Uterus (tissue), 2 donors: ENCODE measurements at regions not wholly inside any gene's neighbourhood (a gene's known extent, or its start where the extent isn't known, plus 50 kb on each side); places are given as distances from the start of the nearest gene placed in this dataset.

Source experiments
- CTCF ChIP-seq, 4 experiments: fragments of 200-600 bp in 2 of 4; fragments of 450-650 bp in 2 of 4; sonication (generic) in 2 of 4; IDR thresholded peaks; one replicate each; pipeline ENCODE4 v1.5.1; 2016 to 2019; ENCODE audit warnings: antibody characterized with exemption in 4 of 4, mild to moderate bottlenecking in 2 of 4, moderate library complexity in 1 of 4
- POLR2A ChIP-seq, 2 donors: fragments of 450-650 bp; IDR thresholded peaks; one replicate each; pipeline ENCODE4 v1.6.1; 2016; ENCODE audit warnings: antibody characterized with exemption in 2 of 2, mild to moderate bottlenecking in 1 of 2, moderate library complexity in 1 of 2

GRCh38 chr14:22411398-22412055 is 177.5 kb downstream of the DAD1 start:
- TF ChIP-seq CTCF (IDR thresholded peaks at IDR 0.05), result no peak
- no peak for TF ChIP-seq POLR2A (IDR thresholded peaks at IDR 0.05)
